ENCODE measurements at regions not wholly inside any gene's neighbourhood (a gene's known extent, or its start where the extent isn't known, plus 50 kb on each side); places are given as distances from the start of the nearest gene placed in this dataset.
"Not testable (repeated sequence)": the region's sequence is repeated elsewhere in the genome, so short reads cannot be mapped to it uniquely, and the experiment has no call there.

DNA sequence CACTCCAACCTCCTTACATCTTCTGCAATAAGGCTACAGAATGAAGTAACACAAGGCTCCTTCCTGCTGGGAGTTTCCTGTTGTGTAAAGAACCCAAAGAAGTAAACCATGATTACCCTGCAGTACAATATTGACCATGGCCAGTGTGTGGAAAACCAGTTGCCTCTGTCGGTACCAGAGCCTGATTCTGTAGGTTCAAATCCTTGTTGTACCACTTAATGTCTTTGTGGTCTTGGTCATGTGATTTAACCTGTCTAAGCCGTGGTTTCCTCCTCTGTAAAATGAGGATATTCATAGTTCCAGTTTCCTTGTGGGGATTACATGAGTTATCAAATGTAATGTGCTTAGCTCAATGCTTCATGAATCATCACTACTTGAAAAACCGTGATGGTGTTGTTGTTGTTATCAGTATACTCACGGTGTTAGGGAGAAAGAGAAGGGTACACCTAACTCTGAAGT is 60.3 kb upstream of the PRELID3B start:
- Histone ChIP-seq H3K27ac (no peak overlapping the region), H3K4me1 (peaks cover 0 to 9% (median 0%) of the 10 kb centered on the region in 9 donors), H3K36me3 (no peaks in the 10 kb centered on the region), H3K4me3 (no peak overlapping the region), H3K27me3 (peaks cover 0 to 14% (median 0%) of the 10 kb centered on the region in 7 donors), H3K9me3 (peaks cover 0 to 6% (median 0%) of the 10 kb centered on the region in 11 donors)
- intact Hi-C loops (cut with DNase I), result no loop called here
- DNase-seq (no peak), ATAC-seq (no peak)
- WGBS, 2 donors, result 76% methylated on average over 4 of the region's 4 CpGs
- TF ChIP-seq, protein P1, sequence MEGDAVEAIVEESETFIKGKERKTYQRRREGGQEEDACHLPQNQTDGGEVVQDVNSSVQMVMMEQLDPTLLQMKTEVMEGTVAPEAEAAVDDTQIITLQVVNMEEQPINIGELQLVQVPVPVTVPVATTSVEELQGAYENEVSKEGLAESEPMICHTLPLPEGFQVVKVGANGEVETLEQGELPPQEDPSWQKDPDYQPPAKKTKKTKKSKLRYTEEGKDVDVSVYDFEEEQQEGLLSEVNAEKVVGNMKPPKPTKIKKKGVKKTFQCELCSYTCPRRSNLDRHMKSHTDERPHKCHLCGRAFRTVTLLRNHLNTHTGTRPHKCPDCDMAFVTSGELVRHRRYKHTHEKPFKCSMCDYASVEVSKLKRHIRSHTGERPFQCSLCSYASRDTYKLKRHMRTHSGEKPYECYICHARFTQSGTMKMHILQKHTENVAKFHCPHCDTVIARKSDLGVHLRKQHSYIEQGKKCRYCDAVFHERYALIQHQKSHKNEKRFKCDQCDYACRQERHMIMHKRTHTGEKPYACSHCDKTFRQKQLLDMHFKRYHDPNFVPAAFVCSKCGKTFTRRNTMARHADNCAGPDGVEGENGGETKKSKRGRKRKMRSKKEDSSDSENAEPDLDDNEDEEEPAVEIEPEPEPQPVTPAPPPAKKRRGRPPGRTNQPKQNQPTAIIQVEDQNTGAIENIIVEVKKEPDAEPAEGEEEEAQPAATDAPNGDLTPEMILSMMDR (IDR thresholded peaks at IDR 0.05), result no peak

DNA sequence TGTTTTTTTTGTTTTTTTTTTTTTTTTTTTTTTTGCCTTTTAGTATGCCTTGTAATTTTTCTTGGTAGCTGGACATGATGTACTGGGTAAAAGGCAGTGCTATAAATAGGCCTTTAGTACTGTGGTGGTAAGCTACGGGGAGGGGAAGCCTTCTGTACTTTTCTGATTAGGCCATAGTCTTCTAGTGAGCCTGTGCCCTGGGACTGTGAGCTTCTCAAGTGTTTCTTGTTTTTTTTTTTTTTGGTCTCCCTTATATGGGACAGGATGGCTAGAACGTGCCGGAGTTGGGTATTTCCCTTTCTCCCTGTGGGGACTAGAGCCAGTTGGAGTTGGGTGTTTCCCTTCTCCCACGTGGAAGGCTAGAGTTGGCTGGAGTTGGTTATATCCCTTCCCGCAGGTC is 59.4 kb upstream of the PRELID3B start:
- Histone ChIP-seq H3K27ac (no peak overlapping the region), H3K36me3 (no peaks in the 10 kb centered on the region), H3K4me3 (no peak overlapping the region), H3K9me3 (peaks cover 0 to 6% (median 0%) of the 10 kb centered on the region in 11 donors), H3K27me3 (peaks cover 0 to 14% (median 0%) of the 10 kb centered on the region in 7 donors), H3K4me1 (peaks cover 0 to 9% (median 0%) of the 10 kb centered on the region in 9 donors)
- DNase-seq, result no peak
- intact Hi-C loops (cut with DNase I), result no loop called here
- peak in 2 of 8 donors; percentile 12 to 49 for ATAC-seq
- WGBS, 2 donors, result 27 to 36% methylated on average over 5 of the region's 5 CpGs
- TF ChIP-seq, protein P1 (IDR thresholded peaks at IDR 0.05), result no peak

DNA sequence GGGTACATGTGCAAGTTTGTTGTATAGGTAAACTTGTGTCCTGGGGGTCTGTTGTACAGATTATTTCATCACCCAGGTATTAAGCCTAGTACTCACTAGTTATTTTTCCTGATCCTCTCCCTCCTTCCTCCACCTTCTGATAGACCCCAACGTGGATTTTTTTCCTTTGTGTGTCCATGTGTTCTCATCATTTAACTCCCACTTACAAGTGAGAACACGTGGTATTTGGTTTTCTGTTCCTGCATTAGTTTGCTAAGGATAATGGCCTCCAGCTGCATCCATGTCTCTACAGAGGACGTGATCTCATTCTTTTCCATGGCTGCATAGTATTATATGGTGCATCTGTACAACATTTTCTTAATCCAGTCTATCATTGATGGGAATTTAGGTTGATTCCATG is 57.3 kb upstream of the PRELID3B start:
- DNase-seq, H3K4me1 ChIP-seq, H3K9me3 ChIP-seq, ATAC-seq, H3K4me3 ChIP-seq, H3K27ac ChIP-seq, H3K36me3 ChIP-seq: not testable (repeated sequence)
- WGBS, 2 donors, result 50 to 64% methylated on average over 3 of the region's 3 CpGs
- H3K27me3 ChIP-seq, result peaks cover 0 to 14% (median 0%) of the 10 kb centered on the region in 7 donors
- intact Hi-C loops (cut with DNase I), result loop anchor here in 1 of 10 donors (10.0 kb wide), 1 partner anchor 355 kb away; no protein-coding TSS in a partner anchor

DNA sequence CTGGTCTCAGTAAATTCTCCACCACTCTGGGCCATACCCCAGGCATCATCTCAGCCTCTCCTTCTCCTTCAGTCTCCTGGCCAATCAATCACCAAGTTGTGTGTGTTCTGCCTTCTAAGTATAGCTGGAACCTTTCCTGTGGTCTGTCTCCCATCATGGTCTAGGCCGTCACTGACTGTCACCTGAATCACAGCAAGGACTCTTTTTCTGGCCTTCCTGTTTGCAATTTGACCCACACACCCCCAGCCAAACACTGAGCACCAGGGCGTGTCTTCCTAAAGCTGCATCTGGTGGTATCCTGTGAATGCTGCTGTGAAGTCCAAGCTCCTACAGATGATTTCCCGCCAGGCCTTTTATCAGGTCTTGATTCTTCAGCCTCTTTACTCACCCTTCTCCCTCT is 52.6 kb upstream of the PRELID3B start:
- no peak for DNase-seq
- intact Hi-C loops (cut with DNase I), result loop anchor here in 1 of 10 donors (10.0 kb wide), 1 partner anchor 360 kb away; no protein-coding TSS in a partner anchor
- H3K4me1 ChIP-seq, result no peaks in the 10 kb centered on the region
- WGBS, 2 donors, result 59 to 67% methylated on average over 3 of the region's 3 CpGs
- no peaks in the 10 kb centered on the region for H3K9me3 ChIP-seq
- TF ChIP-seq, protein P1 (IDR thresholded peaks at IDR 0.05), result no peak
- peaks cover 0 to 5% (median 0%) of the 10 kb centered on the region in 7 donors for H3K27me3 ChIP-seq
- H3K27ac ChIP-seq, result no peak overlapping the region
- H3K36me3 ChIP-seq, result no peaks in the 10 kb centered on the region
- H3K4me3 ChIP-seq, result no peak overlapping the region
- no peak for ATAC-seq

DNA sequence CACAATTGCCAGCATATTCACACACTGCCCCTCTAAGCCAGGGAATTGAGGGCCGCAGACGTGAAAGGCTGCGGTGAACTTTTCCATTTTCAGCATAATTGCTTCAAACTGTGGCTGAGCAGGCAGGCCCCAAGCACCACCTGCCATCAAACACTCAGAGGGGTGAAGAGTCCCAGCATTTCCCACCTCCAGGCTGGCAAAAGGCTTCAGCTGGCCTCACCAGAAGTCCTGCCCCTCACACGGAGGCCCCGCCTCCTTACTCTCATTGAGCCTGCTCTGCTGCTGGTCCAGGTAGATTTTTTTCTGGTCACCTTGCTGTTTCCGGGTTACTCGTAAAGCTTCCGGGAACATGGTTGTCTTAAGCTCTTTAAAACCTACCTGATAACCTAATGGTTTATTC is 52.0 kb upstream of the PRELID3B start:
- Histone ChIP-seq H3K36me3 (no peaks in the 10 kb centered on the region), H3K27me3 (peaks cover 0 to under 1% (median 0%) of the 10 kb centered on the region in 7 donors), H3K27ac (no peak overlapping the region), H3K9me3 (no peaks in the 10 kb centered on the region), H3K4me3 (no peak overlapping the region), H3K4me1 (no peaks in the 10 kb centered on the region)
- TF ChIP-seq, protein P1 (IDR thresholded peaks at IDR 0.05), result no peak
- WGBS, 2 donors, result 89 to 92% methylated on average over 8 of the region's 8 CpGs
- no peak for DNase-seq
- ATAC-seq, result no peak
- intact Hi-C loops (cut with DNase I), result loop anchor here in 2 of 10 donors (5.0 to 10.0 kb wide), 3 partner anchors 113 to 360 kb away; no protein-coding TSS in a partner anchor
